ENCODE measurements at regions not wholly inside any gene's neighbourhood (a gene's known extent, or its start where the extent isn't known, plus 50 kb on each side); places are given as distances from the start of the nearest gene placed in this dataset.

- H3K36me3 ChIP-seq: no peaks in the 10 kb centered on the region
- ATAC-seq (peak; percentile 69), DNase-seq (no peak)
- no peaks in the 10 kb centered on the region for H3K27me3 ChIP-seq
- no peaks in the 10 kb centered on the region for H3K4me1 ChIP-seq
- no peak overlapping the region for H3K4me3 ChIP-seq
- H3K27ac ChIP-seq: no peak overlapping the region
- H3K9me3 ChIP-seq: no peaks in the 10 kb centered on the region
- intact Hi-C loops (cut with DNase I): no loop called here
- TF ChIP-seq, protein P1, sequence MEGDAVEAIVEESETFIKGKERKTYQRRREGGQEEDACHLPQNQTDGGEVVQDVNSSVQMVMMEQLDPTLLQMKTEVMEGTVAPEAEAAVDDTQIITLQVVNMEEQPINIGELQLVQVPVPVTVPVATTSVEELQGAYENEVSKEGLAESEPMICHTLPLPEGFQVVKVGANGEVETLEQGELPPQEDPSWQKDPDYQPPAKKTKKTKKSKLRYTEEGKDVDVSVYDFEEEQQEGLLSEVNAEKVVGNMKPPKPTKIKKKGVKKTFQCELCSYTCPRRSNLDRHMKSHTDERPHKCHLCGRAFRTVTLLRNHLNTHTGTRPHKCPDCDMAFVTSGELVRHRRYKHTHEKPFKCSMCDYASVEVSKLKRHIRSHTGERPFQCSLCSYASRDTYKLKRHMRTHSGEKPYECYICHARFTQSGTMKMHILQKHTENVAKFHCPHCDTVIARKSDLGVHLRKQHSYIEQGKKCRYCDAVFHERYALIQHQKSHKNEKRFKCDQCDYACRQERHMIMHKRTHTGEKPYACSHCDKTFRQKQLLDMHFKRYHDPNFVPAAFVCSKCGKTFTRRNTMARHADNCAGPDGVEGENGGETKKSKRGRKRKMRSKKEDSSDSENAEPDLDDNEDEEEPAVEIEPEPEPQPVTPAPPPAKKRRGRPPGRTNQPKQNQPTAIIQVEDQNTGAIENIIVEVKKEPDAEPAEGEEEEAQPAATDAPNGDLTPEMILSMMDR (IDR thresholded peaks at IDR 0.05): no peak
These were observed 366.4 kb downstream of the CASP12 start for GRCh38 chr11:104531894-104532293.

- Histone ChIP-seq H3K36me3 (no peaks in the 10 kb centered on the region), H3K4me3 (no peak overlapping the region), H3K27ac (no peak overlapping the region), H3K9me3 (no peaks in the 10 kb centered on the region), H3K4me1 (no peaks in the 10 kb centered on the region), H3K27me3 (no peaks in the 10 kb centered on the region)
- no peak for DNase-seq
- ATAC-seq: peak; percentile 65
- intact Hi-C loops (cut with DNase I): no loop called here
- TF ChIP-seq, protein P1 (IDR thresholded peaks at IDR 0.05): peak; percentile 27
These were observed 367.1 kb upstream of the PDGFD start for GRCh38 chr11:104531075-104531474.

DNA sequence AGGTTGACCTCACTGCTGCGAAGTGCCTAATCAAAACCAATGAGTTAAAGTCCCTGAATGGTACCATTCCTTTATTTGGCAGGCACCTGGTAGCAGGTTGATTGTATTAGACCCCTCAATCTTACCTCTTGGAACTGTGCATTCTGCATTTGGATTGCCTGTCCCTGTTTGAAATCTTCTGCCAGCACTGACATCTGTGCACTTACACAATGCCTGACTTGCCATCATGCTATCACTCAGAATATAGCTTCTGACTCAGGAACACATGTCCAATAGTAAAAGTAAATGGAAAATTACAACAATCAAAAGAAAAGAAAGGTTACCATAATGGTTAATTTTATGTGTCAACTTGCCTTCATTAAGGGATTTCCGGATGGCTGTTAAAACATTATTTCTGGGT is 366.0 kb upstream of the PDGFD start:
- Histone ChIP-seq H3K36me3 (no peaks in the 10 kb centered on the region), H3K27ac (no peak overlapping the region), H3K9me3 (no peaks in the 10 kb centered on the region), H3K4me3 (no peak overlapping the region), H3K27me3 (no peaks in the 10 kb centered on the region), H3K4me1 (no peaks in the 10 kb centered on the region)
- TF ChIP-seq, protein P1 (IDR thresholded peaks at IDR 0.05): no peak
- intact Hi-C loops (cut with DNase I): no loop called here
- DNase-seq (no peak), ATAC-seq (no peak)

GRCh38 chr11:104529213-104529612 is 365.3 kb upstream of the PDGFD start:
- Histone ChIP-seq H3K27ac (no peak overlapping the region), H3K4me3 (no peak overlapping the region), H3K4me1 (no peaks in the 10 kb centered on the region), H3K9me3 (no peaks in the 10 kb centered on the region), H3K27me3 (no peaks in the 10 kb centered on the region), H3K36me3 (no peaks in the 10 kb centered on the region)
- ATAC-seq: no peak
- no peak for DNase-seq
- intact Hi-C loops (cut with DNase I): no loop called here
- TF ChIP-seq, protein P1 (IDR thresholded peaks at IDR 0.05): no peak

- no peak overlapping the region for H3K27ac ChIP-seq
- no peaks in the 10 kb centered on the region for H3K9me3 ChIP-seq
- no peak overlapping the region for H3K4me3 ChIP-seq
- ATAC-seq: no peak
- TF ChIP-seq, protein P1 (IDR thresholded peaks at IDR 0.05): no peak
- H3K4me1 ChIP-seq: no peaks in the 10 kb centered on the region
- no peaks in the 10 kb centered on the region for H3K36me3 ChIP-seq
- intact Hi-C loops (cut with DNase I): no loop called here
- H3K27me3 ChIP-seq: no peaks in the 10 kb centered on the region
- no peak for DNase-seq
These were observed 362.1 kb upstream of the PDGFD start for GRCh38 chr11:104526006-104526405.

GRCh38 chr11:104525416-104525815 is 361.5 kb upstream of the PDGFD start:
- Histone ChIP-seq H3K27ac (no peak overlapping the region), H3K4me1 (no peaks in the 10 kb centered on the region), H3K4me3 (no peak overlapping the region), H3K27me3 (no peaks in the 10 kb centered on the region), H3K36me3 (no peaks in the 10 kb centered on the region), H3K9me3 (no peaks in the 10 kb centered on the region)
- DNase-seq (no peak), ATAC-seq (no peak)
- TF ChIP-seq, protein P1 (IDR thresholded peaks at IDR 0.05): no peak
- intact Hi-C loops (cut with DNase I): no loop called here
